Panc1 (cell line): ENCODE measurements at regions not wholly inside any gene's neighbourhood (a gene's known extent, or its start where the extent isn't known, plus 50 kb on each side); places are given as distances from the start of the nearest gene placed in this dataset.

Experiments used
- ATAC-seq: fragments of 200-7000 bp; cut with Tn5 transposase; 2 replicates; pipeline ENCODE4 v1.9.1; 2020; ENCODE audit warnings: mild to moderate bottlenecking, moderate library complexity
- BruUV-seq: library from RNA; stranded (reverse); fragments of 400-500 nt; replicated peaks from 2 replicates; lab custom pipeline; 2021; lab: Mats Ljungman, UMichigan
- CTCF ChIA-PET: fragments of 300-600 bp; sonication (Branson Sonifier 250); formaldehyde crosslinking; loops from one replicate; lab custom pipeline; 2022; ENCODE audit warnings: antibody characterized with exemption; lab: Charles Lee
- POLR2A ChIA-PET: fragments of 300-600 bp; sonication (Branson Sonifier 250); formaldehyde crosslinking; loops from one replicate; lab custom pipeline; 2022; ENCODE audit warnings: antibody characterized with exemption; lab: Charles Lee
- DNase-seq: peaks from one replicate; pipeline ENCODE4 v3.0.0-alpha.2; 2010; ENCODE audit warnings: low read depth, low spot score
- H3K27ac ChIP-seq: 2 replicates; pipeline ENCODE4 v1.5.1; 2011; ENCODE audit warnings: mild to moderate bottlenecking, low read length, inconsistent platforms
- H3K27me3 ChIP-seq: fragments of 200-500 bp; sonication (Bioruptor generic); 2 replicates; pipeline ENCODE4 v1.6.0; 2014; ENCODE audit warnings: low read length, inconsistent platforms; ENCODE audit not compliant: control insufficient read depth, insufficient read depth
- H3K36me3 ChIP-seq: fragments of 200-500 bp; sonication (Bioruptor generic); 2 replicates; pipeline ENCODE4 v1.5.1; 2014; ENCODE audit warnings: inconsistent platforms, mild to moderate bottlenecking, low read length, moderate library complexity; ENCODE audit not compliant: control insufficient read depth, insufficient read depth
- H3K4me1 ChIP-seq: 2 replicates; pipeline ENCODE4 v1.5.1; 2011; ENCODE audit warnings: inconsistent platforms, mild to moderate bottlenecking, low read length, moderate library complexity; ENCODE audit not compliant: control insufficient read depth, insufficient read depth
- H3K4me3 ChIP-seq, 2 experiments: 2 replicates each; pipeline ENCODE4 v1.5.1; 2011 to 2012; ENCODE audit warnings: low read depth in 2 of 2, low read length in 2 of 2, mild to moderate bottlenecking in 2 of 2, inconsistent platforms in 1 of 2, moderate library complexity in 1 of 2
- H3K9me3 ChIP-seq: fragments of 200-500 bp; sonication (Bioruptor generic); 2 replicates; pipeline ENCODE4 v1.5.1; 2014; ENCODE audit warnings: low read depth, mild to moderate bottlenecking, inconsistent platforms, low read length, moderate library complexity; ENCODE audit not compliant: control insufficient read depth, insufficient read depth
- CTCF ChIP-seq: fragments of 450-650 bp; IDR thresholded peaks from 2 replicates; pipeline ENCODE4 v1.5.1; 2017; ENCODE audit warnings: mild to moderate bottlenecking
- POLR2AphosphoS5 ChIP-seq: IDR thresholded peaks from 2 replicates; pipeline ENCODE4 v1.6.1; 2012; ENCODE audit warnings: mild to moderate bottlenecking, low read depth, low read length, moderate library complexity
- SIN3A ChIP-seq: IDR thresholded peaks from 2 replicates; pipeline ENCODE4 v1.6.1; 2012; ENCODE audit warnings: low read depth, mild to moderate bottlenecking, low read length, moderate library complexity, borderline replicate concordance; ENCODE audit not compliant: insufficient read depth
- TCF7L2 ChIP-seq: IDR thresholded peaks from 2 replicates; pipeline ENCODE4 v1.6.1; 2011; ENCODE audit warnings: mild to moderate bottlenecking, low read depth, low read length, inconsistent platforms
- in situ Hi-C: cut with HindIII; loops from 2 replicates; pipeline ENCODE4 v1.10.0; 2016; ENCODE audit warnings: low sequenced_read_pairs, low pct_unique_long_range_greater_than_20kb
- intact Hi-C: fragments of 100-400 bp; cut with micrococcal nuclease; formaldehyde crosslinking; loops from one replicate; pipeline ENCODE4 v1.10.0; 2022; ENCODE audit not compliant: unreplicated experiment
- TF ChIP-seq, protein P1 (sequence below), 2 experiments: IDR thresholded peaks; 2 replicates each; pipeline ENCODE4 v1.6.1; 2011 to 2012; ENCODE audit warnings: low read depth in 2 of 2, control low read depth in 1 of 2, low read length in 1 of 2, mild to moderate bottlenecking in 1 of 2, moderate library complexity in 1 of 2; ENCODE audit not compliant: insufficient read depth in 1 of 2

DNA sequence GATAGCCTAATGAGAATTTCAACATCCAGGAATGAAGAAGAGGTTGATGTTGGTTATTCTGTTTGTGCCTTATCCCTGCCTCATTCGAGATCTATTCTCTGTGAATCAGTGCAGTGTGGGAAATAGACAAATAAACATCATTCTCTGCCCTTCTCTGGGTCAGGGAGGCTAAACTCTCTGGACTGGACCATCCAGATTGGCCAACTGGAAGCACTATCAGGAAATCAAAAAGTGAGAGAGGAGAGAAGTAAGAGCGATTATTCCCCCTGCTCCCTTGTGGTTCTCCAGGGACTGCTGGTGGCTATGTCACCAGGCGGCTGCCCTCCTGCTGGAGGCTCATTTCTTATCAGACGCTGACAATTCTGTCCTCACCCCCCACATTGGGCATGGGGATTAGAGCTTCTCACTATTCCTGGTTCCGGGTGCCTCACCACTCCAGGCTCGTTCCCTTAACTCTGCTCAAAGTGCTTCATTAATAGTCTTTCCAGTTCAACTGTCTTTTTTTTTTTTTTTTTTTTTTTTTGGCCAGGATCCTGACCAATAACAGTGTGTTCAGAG lies 201.7 kb upstream of the RREB1 start:
- intact Hi-C loops (no loop called here), in situ Hi-C loops (no loop called here)
- ChIA-PET CTCF (no interaction called here), POLR2A (no interaction called here)
- DNase-seq (no peak), ATAC-seq (no peak)
- TF ChIP-seq POLR2AphosphoS5 (no peak), TCF7L2 (no peak), CTCF (no peak), SIN3A (no peak)
- TF ChIP-seq, protein P1, sequence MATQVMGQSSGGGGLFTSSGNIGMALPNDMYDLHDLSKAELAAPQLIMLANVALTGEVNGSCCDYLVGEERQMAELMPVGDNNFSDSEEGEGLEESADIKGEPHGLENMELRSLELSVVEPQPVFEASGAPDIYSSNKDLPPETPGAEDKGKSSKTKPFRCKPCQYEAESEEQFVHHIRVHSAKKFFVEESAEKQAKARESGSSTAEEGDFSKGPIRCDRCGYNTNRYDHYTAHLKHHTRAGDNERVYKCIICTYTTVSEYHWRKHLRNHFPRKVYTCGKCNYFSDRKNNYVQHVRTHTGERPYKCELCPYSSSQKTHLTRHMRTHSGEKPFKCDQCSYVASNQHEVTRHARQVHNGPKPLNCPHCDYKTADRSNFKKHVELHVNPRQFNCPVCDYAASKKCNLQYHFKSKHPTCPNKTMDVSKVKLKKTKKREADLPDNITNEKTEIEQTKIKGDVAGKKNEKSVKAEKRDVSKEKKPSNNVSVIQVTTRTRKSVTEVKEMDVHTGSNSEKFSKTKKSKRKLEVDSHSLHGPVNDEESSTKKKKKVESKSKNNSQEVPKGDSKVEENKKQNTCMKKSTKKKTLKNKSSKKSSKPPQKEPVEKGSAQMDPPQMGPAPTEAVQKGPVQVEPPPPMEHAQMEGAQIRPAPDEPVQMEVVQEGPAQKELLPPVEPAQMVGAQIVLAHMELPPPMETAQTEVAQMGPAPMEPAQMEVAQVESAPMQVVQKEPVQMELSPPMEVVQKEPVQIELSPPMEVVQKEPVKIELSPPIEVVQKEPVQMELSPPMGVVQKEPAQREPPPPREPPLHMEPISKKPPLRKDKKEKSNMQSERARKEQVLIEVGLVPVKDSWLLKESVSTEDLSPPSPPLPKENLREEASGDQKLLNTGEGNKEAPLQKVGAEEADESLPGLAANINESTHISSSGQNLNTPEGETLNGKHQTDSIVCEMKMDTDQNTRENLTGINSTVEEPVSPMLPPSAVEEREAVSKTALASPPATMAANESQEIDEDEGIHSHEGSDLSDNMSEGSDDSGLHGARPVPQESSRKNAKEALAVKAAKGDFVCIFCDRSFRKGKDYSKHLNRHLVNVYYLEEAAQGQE (IDR thresholded peaks at IDR 0.05; ENCODE audit: insufficient read depth in 1 of 2, low read depth in 2 of 2, low read length in 1 of 2), result no peak
- Histone ChIP-seq H3K36me3 (no peaks in the 10 kb centered on the region), H3K4me3 (no peak overlapping the region), H3K27ac (no peak overlapping the region), H3K27me3 (peaks cover 5% of the 10 kb centered on the region), H3K9me3 (no peaks in the 10 kb centered on the region), H3K4me1 (no peaks in the 10 kb centered on the region)
- BruUV-seq, result no TSS peak

DNA sequence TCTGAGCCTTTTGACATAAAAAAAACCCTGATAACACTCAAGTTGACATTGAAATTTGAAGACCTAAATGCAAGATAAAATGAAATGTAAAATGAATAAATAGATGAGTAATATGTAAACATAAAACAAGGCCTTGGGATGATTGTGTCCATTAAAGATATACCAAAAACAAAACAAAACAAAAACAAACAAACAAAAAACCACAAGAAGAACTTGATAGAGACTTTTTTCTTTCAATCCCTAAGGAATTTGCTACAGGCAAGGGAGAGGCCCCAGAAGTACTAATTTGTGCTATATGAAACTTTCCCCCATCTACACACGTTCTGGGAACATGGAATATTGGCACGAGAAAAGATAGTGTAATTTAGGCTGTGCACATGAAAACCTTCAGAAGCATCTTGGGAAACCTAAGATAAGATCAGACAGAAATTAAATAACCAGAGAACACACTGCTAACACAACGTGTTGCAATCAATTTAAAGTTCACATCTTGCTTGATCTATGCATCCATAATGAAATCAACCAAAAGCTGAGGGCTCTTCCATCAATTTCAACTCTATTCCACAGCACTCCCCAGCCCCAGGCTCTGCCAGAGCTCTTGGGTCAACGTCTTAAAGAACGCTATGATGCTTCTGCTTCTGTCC lies 201.1 kb upstream of the RREB1 start:
- Histone ChIP-seq H3K27me3 (peaks cover 5% of the 10 kb centered on the region), H3K4me1 (no peaks in the 10 kb centered on the region), H3K4me3 (no peak overlapping the region), H3K9me3 (no peaks in the 10 kb centered on the region), H3K27ac (no peak overlapping the region), H3K36me3 (no peaks in the 10 kb centered on the region)
- POLR2A ChIA-PET, result no interaction called here
- TF ChIP-seq CTCF (no peak), TCF7L2 (no peak), POLR2AphosphoS5 (no peak), SIN3A (no peak)
- TF ChIP-seq, protein P1 (IDR thresholded peaks at IDR 0.05; ENCODE audit: insufficient read depth in 1 of 2, low read depth in 2 of 2, low read length in 1 of 2), result no peak
- ATAC-seq (no peak), DNase-seq (no peak)
- in situ Hi-C loops (no loop called here), intact Hi-C loops (no loop called here)
- no TSS peak for BruUV-seq
- CTCF ChIA-PET, result no interaction called here
